T-helper 2 cell treated with Interferon-gamma antibody and Interleukin-4, amounts not matched to agents 5 μg/mL and 100 μg/mL, for 36 hours (primary cell): ENCODE measurements at regions not wholly inside any gene's neighbourhood (a gene's known extent, or its start where the extent isn't known, plus 50 kb on each side); places are given as distances from the start of the nearest gene placed in this dataset.

Source experiments
- DNase-seq: peaks from one replicate; pipeline ENCODE4 v3.0.0; 2021; ENCODE audit warnings: low spot score
- H3K27ac Mint-ChIP-seq: one replicate; pipeline ENCODE4 v1.8.0; 2021; ENCODE audit warnings: mild to moderate bottlenecking, mixed read lengths
- H3K27me3 Mint-ChIP-seq: one replicate; pipeline ENCODE4 v1.8.0; 2021; ENCODE audit warnings: low read depth, mixed read lengths
- H3K36me3 Mint-ChIP-seq: one replicate; pipeline ENCODE4 v1.8.0; 2021; ENCODE audit warnings: low read depth, mixed read lengths
- H3K4me1 Mint-ChIP-seq: one replicate; pipeline ENCODE4 v1.8.0; 2021; ENCODE audit warnings: low read depth, mixed read lengths
- H3K4me3 Mint-ChIP-seq: one replicate; pipeline ENCODE4 v1.8.0; 2022; ENCODE audit warnings: mild to moderate bottlenecking, moderate library complexity, mixed read lengths
- H3K9me3 Mint-ChIP-seq: one replicate; pipeline ENCODE4 v1.8.0; 2021; ENCODE audit warnings: mixed read lengths

DNA sequence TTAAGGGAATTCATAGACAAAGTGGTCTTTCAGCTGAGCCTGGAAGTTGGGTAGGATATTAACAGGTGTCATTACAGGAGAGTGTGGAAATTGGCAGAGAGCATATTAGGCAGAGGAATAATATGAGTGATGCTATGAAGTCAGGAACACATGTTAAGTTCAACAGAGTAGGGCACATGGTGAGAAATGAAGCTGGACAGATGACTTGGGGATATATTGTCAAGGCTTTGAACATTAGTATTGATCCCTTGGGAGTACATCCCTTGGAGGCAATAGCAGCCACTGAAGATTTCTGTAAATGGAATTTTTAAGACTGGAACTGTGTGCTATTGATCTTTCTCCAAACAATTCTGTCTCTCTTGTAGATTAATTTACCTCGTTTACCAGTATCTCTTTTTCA is 170.7 kb downstream of the SCG2 start:
- no peak overlapping the region for H3K27ac Mint-ChIP-seq
- H3K36me3 Mint-ChIP-seq: no peaks in the 10 kb centered on the region
- H3K9me3 Mint-ChIP-seq: no peaks in the 10 kb centered on the region

DNA sequence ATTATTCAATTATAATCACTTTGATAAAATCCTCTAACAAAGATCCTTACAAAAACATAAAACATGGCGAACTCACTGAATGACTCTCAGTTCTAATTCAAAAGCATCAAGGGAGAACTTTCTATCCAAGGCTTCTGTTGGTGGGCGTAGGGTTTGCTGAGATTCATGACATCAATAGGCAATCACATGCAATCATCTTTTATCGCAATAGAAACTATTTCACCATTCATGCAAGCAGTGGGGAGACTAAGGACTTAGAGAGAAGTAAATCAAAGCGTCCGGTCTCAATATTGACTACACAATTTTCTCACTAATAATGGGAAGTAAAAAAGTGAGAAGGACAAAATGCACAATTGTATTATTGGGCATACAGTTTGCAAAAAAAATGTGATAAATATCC is 168.7 kb downstream of the SCG2 start:
- H3K27me3 Mint-ChIP-seq: no peaks in the 10 kb centered on the region
- H3K27ac Mint-ChIP-seq: no peak overlapping the region
- no peak for DNase-seq
- H3K36me3 Mint-ChIP-seq: no peaks in the 10 kb centered on the region
- H3K9me3 Mint-ChIP-seq: no peaks in the 10 kb centered on the region
- no peaks in the 10 kb centered on the region for H3K4me1 Mint-ChIP-seq
- no peak overlapping the region for H3K4me3 Mint-ChIP-seq

More for the DNA sequence above, 170.7 kb downstream of the SCG2 start:
- no peak for DNase-seq
- Mint-ChIP-seq H3K4me3 (no peak overlapping the region), H3K27me3 (no peaks in the 10 kb centered on the region), H3K4me1 (no peaks in the 10 kb centered on the region)

- no peak for DNase-seq
- no peak overlapping the region for H3K27ac Mint-ChIP-seq
- H3K27me3 Mint-ChIP-seq: no peaks in the 10 kb centered on the region
- H3K9me3 Mint-ChIP-seq: no peaks in the 10 kb centered on the region
- H3K4me3 Mint-ChIP-seq: no peak overlapping the region
- no peaks in the 10 kb centered on the region for H3K36me3 Mint-ChIP-seq
- H3K4me1 Mint-ChIP-seq: no peaks in the 10 kb centered on the region
Measured at GRCh38 chr2:223437788-223438187, 164.4 kb downstream of the SCG2 start.

DNA sequence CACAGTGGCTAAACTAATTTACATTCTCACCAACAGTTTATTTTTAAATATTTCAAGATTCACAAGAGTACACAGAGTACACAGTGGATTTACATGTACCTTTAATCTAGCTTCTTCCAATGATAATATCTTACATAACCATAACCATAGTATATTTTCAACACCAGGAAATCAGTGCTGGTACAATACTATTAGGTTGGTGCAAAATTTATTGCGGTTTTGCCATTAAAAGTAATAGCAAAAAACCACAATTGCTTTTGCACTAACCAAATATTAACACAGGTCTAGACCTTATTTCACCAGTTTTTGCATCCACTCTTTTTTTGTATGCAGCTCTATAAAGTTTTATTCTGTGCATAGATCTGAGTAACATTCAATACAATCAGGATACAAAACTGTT is 163.0 kb downstream of the SCG2 start:
- Mint-ChIP-seq H3K9me3 (no peaks in the 10 kb centered on the region), H3K4me3 (no peak overlapping the region), H3K27ac (no peak overlapping the region), H3K4me1 (no peaks in the 10 kb centered on the region), H3K27me3 (no peaks in the 10 kb centered on the region), H3K36me3 (no peaks in the 10 kb centered on the region)
- no peak for DNase-seq

DNA sequence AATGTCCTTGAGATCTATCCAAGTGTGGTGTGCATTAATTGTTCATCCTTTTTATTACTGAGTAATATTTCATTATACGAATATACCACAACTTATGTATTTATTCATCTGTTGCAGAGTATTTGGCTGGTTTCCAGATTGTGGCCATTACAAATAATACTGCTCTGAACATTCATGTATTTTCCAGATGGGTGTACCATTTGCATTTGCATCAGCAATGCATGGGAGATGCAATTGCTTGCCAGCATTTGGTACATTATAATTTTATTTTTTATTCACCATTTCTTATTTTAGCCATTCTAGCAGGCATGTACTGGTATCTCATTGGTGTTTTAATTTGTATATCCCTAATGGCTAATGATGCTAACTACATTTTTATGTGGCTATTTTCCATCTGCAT is 162.4 kb downstream of the SCG2 start:
- Mint-ChIP-seq H3K36me3 (no peaks in the 10 kb centered on the region), H3K27ac (no peak overlapping the region), H3K27me3 (no peaks in the 10 kb centered on the region), H3K9me3 (no peaks in the 10 kb centered on the region), H3K4me1 (no peaks in the 10 kb centered on the region), H3K4me3 (no peak overlapping the region)
- no peak for DNase-seq

DNA sequence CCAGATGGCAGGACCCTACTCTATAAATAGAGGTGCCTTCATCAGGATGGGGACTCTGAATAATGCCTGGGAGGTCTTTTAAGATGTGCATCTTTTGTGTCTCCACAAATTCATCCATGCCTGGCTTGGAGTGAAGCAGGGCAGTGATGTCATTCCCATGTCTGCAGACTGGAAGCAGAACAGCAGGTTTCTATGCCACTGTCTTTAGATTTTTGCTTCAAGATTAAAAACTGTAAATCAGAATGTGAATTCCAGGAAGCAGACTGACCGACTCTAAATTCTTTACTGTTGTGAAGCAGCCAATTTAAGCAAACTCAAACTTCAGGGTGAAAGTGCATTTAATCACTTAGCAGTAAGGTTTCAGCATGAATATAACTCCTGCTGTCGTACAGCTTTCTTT is 159.3 kb downstream of the SCG2 start:
- no peaks in the 10 kb centered on the region for H3K9me3 Mint-ChIP-seq
- no peaks in the 10 kb centered on the region for H3K4me1 Mint-ChIP-seq
- no peaks in the 10 kb centered on the region for H3K27me3 Mint-ChIP-seq
- H3K36me3 Mint-ChIP-seq: no peaks in the 10 kb centered on the region
- no peak overlapping the region for H3K4me3 Mint-ChIP-seq
- no peak overlapping the region for H3K27ac Mint-ChIP-seq
- no peak for DNase-seq

- Mint-ChIP-seq H3K36me3 (no peaks in the 10 kb centered on the region), H3K9me3 (no peaks in the 10 kb centered on the region), H3K27me3 (no peaks in the 10 kb centered on the region), H3K4me1 (no peaks in the 10 kb centered on the region), H3K27ac (no peak overlapping the region), H3K4me3 (no peak overlapping the region)
- no peak for DNase-seq
Measured at GRCh38 chr2:223450246-223450645, 151.9 kb downstream of the SCG2 start.

DNA sequence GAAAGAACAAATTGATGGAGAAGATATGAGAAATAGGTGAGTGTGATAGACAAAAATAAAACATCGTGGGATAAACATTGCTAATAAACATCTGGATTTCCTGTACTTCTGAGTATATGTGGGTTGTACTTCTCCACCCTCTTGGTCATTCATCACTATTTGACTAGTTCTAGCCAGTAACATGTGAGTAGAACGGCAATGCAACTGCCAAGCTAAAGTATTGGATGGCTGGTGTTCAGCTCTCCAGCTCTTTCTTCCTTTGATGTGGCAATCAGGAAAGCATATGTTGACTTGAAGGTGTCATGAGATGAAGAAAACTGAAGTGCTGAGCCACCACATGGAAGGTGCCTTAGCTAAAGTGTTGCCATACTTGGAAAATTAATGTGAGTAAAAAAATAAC is 144.9 kb downstream of the SCG2 start:
- DNase-seq: no peak
- Mint-ChIP-seq H3K27ac (no peak overlapping the region), H3K36me3 (no peaks in the 10 kb centered on the region), H3K27me3 (no peaks in the 10 kb centered on the region), H3K9me3 (no peaks in the 10 kb centered on the region), H3K4me1 (no peaks in the 10 kb centered on the region), H3K4me3 (no peak overlapping the region)

DNA sequence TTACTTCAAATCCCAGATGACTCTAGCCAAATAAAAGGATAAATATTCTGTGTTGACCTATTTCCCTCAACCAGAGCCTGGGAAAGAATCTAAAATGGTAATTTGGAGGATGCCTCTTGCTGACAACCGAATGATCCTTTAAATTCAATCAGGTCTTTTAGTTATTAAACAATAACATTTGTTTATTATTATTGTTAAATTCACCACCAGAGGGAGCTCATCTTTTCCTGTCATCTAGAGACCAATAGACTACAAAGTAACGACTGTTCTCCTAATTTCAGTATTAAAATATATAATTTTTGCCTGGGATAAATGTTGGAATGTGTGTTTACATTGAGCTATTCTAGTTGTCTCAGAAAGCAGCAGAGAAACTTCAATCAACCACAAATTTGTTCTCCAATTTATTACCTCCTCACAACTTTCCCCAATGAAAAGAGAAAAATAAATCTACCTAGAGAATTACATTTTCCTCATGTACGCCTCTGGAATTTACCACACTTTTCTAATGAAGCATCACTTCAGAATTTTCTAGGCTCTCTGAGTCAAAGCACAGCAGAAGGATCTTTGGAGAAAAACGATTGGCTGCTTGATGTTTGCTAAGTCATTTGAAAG is 142.7 kb downstream of the SCG2 start:
- Mint-ChIP-seq H3K9me3 (no peaks in the 10 kb centered on the region), H3K27ac (no peak overlapping the region), H3K36me3 (no peaks in the 10 kb centered on the region), H3K4me3 (no peak overlapping the region), H3K4me1 (no peaks in the 10 kb centered on the region), H3K27me3 (no peaks in the 10 kb centered on the region)
- no peak for DNase-seq

- H3K27me3 Mint-ChIP-seq: no peaks in the 10 kb centered on the region
- no peak for DNase-seq
- no peaks in the 10 kb centered on the region for H3K4me1 Mint-ChIP-seq
- no peaks in the 10 kb centered on the region for H3K36me3 Mint-ChIP-seq
- H3K9me3 Mint-ChIP-seq: no peaks in the 10 kb centered on the region
- no peak overlapping the region for H3K4me3 Mint-ChIP-seq
- H3K27ac Mint-ChIP-seq: no peak overlapping the region
Measured at GRCh38 chr2:223460209-223460608, 142.0 kb downstream of the SCG2 start.

DNA sequence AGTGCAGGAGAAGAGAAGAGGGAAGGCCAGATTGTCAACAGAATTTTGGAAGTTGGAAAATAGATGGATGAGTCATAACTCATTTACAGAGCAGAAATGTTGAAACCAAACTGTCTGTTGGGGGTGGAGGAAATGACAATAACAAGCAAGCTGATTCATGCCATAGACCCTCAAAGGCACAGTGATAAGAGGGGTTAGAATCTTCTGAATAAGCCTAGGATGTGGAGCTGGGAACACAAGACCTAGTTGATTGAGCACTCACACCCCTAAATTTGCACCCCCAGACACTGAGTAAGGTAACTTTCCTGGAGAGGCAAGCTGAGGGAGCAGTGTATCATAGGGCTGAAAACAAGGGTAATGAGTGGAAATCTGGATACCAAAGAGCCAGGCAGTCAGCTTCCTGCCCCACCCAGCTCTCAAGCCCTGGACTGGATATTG is 141.4 kb downstream of the SCG2 start:
- Mint-ChIP-seq H3K36me3 (no peaks in the 10 kb centered on the region), H3K27me3 (no peaks in the 10 kb centered on the region), H3K9me3 (no peaks in the 10 kb centered on the region), H3K4me3 (no peak overlapping the region), H3K27ac (no peak overlapping the region), H3K4me1 (no peaks in the 10 kb centered on the region)
- DNase-seq: no peak

- Mint-ChIP-seq H3K27ac (no peak overlapping the region), H3K27me3 (no peaks in the 10 kb centered on the region), H3K36me3 (no peaks in the 10 kb centered on the region), H3K4me3 (no peak overlapping the region), H3K9me3 (no peaks in the 10 kb centered on the region), H3K4me1 (no peaks in the 10 kb centered on the region)
- no peak for DNase-seq
Measured at GRCh38 chr2:223464071-223464470, 138.1 kb downstream of the SCG2 start.

- no peak for DNase-seq
- H3K4me1 Mint-ChIP-seq: no peaks in the 10 kb centered on the region
Measured at GRCh38 chr2:223465793-223466192, 136.4 kb downstream of the SCG2 start.

GRCh38 chr2:223467196-223467595 is 135.0 kb downstream of the SCG2 start:
- DNase-seq: no peak
- Mint-ChIP-seq H3K4me1 (no peaks in the 10 kb centered on the region), H3K27me3 (no peaks in the 10 kb centered on the region), H3K27ac (no peak overlapping the region), H3K4me3 (no peak overlapping the region), H3K9me3 (no peaks in the 10 kb centered on the region), H3K36me3 (no peaks in the 10 kb centered on the region)

More at GRCh38 chr2:223465793-223466192, 136.4 kb downstream of the SCG2 start:
- Mint-ChIP-seq H3K9me3 (no peaks in the 10 kb centered on the region), H3K36me3 (no peaks in the 10 kb centered on the region), H3K4me3 (no peak overlapping the region), H3K27me3 (no peaks in the 10 kb centered on the region), H3K27ac (no peak overlapping the region)

GRCh38 chr2:223469270-223470046 is 132.7 kb downstream of the SCG2 start:
- H3K4me3 Mint-ChIP-seq: no peak overlapping the region
- no peak overlapping the region for H3K27ac Mint-ChIP-seq
- no peaks in the 10 kb centered on the region for H3K4me1 Mint-ChIP-seq
- no peak for DNase-seq
- no peaks in the 10 kb centered on the region for H3K36me3 Mint-ChIP-seq
- H3K27me3 Mint-ChIP-seq: no peaks in the 10 kb centered on the region
- no peaks in the 10 kb centered on the region for H3K9me3 Mint-ChIP-seq
